Right lobe of liver (tissue), 4 donors: ENCODE measurements at regions not wholly inside any gene's neighbourhood (a gene's known extent, or its start where the extent isn't known, plus 50 kb on each side); places are given as distances from the start of the nearest gene placed in this dataset.

Experiments
- CTCF ChIP-seq, 4 donors: fragments of 200-600 bp in 3 of 4; fragments of 450-650 bp in 1 of 4; IDR thresholded peaks; one replicate each; pipeline versions ENCODE4 v1.5.1 to v1.8.0; 2016 to 2022; ENCODE audit warnings: antibody characterized with exemption in 4 of 4, mild to moderate bottlenecking in 2 of 4
- POLR2A ChIP-seq: fragments of 450-650 bp; IDR thresholded peaks from one replicate; pipeline ENCODE4 v1.6.1; 2017; ENCODE audit warnings: antibody characterized with exemption, mild to moderate bottlenecking
- donor health status: DM: no; HTN: no; CAD: no.
- donor health status: DM: no; HTN: no; CAD: no.
- donor health status: DM: no; HTN: yes; CAD: no.

DNA sequence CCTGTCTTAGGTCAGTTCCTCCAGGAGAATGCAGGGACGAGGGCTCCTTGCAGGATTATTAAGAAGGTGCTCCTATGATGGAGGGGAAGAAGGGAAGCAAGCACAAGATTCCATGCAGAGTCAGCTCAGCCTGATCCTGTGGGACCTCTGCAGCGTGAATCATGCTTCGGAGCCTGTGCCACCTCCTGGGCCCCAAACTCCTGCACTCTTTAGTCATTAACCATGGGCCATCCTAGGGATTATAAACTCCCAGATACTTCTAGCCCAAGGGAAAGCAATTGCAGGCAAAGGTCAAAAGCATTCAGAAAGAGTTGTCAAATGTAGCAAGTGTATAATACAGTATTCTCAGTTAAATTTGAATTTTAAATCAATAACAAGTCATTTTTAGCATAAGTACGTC, 208.7 kb upstream of the PMEPA1 start:
- TF ChIP-seq CTCF (IDR thresholded peaks at IDR 0.05): no peak
- TF ChIP-seq POLR2A: no peak
